ENCODE measurements at regions not wholly inside any gene's neighbourhood (a gene's known extent, or its start where the extent isn't known, plus 50 kb on each side); places are given as distances from the start of the nearest gene placed in this dataset.

DNA sequence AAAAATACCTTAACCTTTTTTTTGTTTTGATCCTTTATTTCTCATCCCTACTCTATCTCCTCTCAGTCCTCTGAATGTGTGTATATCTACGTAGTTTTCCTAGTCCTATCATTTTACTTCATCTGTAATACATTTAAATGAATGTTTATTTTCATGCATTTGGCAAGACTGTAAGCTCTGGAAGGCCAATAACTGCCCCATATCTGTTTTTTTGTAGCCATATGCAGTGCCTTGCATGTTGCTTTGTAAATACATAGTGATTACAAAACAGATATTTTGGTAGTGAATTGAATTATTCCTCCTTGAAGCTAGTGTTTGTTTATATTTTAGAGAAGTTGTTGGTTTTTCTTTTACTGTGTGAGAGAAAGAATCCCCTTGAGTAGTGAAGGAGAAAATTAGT is 450.2 kb downstream of the PCDH18 start:
- Histone ChIP-seq H3K4me3 (no peak overlapping the region), H3K36me3 (no peaks in the 10 kb centered on the region), H3K27me3 (no peaks in the 10 kb centered on the region), H3K9me3 (no peaks in the 10 kb centered on the region)
- no peak for DNase-seq

DNA sequence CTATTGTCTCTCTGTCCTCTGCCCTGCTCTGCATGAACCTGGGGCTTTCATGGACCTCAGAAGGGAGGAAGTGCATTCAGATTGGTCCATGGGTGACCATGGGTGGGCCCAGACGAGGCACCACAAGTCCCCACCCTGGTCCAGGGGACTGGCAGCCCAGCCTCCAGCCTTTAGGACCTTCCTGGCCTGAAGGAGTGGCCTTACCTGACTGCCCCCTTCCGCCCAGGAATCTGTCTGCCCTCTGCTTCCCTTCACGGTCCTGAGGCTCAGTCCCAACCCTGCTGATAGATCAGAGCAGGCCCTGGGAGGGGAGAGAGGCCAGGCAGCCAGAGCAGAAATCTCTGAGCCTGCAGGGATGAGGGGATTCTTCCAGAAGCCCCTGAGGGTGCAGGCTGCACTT is 455.4 kb downstream of the PCDH18 start:
- no peaks in the 10 kb centered on the region for H3K27me3 ChIP-seq
- no peak for DNase-seq
- no peaks in the 10 kb centered on the region for H3K9me3 ChIP-seq
- H3K36me3 ChIP-seq: no peaks in the 10 kb centered on the region
- no peak overlapping the region for H3K4me3 ChIP-seq

DNA sequence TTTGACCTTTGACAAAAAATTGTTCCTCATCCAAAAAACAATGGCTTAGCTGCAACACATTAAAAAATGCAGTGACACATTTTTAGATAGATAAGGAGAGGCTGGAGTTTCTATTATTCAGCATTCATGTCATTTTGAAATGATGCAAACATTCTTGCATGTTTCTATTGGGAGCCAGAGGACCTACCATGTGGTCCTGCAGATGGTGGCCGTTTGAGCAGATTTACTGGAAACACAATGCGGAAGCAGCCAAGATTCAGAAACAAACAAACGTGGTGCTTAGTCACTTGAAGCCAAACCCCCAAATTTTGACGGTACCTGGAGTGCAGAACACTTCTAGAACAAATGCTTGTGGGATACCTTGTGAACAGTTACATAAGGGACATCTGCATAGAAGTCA is 456.7 kb downstream of the PCDH18 start:
- Histone ChIP-seq H3K27me3 (no peaks in the 10 kb centered on the region), H3K4me3 (no peak overlapping the region), H3K36me3 (no peaks in the 10 kb centered on the region), H3K9me3 (no peaks in the 10 kb centered on the region)
- DNase-seq: no peak

DNA sequence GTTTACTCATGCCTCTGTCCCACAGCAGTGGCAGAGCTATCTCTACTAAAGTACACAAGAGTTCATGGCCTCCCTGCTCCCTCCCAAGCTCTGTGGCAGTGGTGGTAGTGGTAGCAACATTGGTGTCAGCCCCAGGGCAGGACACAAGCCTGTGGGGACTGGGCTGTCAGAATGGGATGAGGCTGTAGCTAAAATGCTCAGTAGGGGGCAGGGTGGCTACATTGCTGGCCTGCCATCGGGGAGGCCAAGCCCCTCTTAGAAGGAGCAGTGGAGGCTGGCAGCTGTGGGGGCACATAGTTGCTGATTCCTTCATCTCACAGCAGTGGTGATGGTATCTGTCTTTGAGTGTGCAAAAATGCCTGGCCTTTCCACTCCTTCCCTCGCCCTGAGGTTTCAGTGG is 461.7 kb downstream of the PCDH18 start:
- Histone ChIP-seq H3K36me3 (no peaks in the 10 kb centered on the region), H3K4me3 (no peak overlapping the region), H3K9me3 (no peaks in the 10 kb centered on the region), H3K27me3 (no peaks in the 10 kb centered on the region)
- no peak for DNase-seq

DNA sequence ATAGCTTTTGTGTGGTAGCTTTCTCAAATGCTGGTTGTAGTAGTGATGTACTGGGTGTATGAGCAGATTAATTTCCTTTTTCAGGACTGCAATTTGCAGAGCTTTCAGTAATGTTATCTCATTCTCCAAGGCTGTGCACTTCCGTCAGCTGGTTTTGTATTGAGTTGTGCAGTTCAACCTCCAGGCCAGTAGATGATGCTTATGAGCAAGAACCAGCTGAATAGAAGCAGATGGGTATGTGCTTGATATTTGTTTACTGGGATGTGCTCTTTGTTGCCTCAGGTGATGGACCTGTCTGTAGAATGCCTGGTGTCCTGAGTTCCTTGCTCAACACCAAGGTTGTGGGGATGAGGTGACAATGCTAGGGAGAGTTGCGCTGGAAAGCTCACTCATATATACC is 462.8 kb downstream of the PCDH18 start:
- Histone ChIP-seq H3K36me3 (no peaks in the 10 kb centered on the region), H3K9me3 (no peaks in the 10 kb centered on the region), H3K4me3 (no peak overlapping the region), H3K27me3 (no peaks in the 10 kb centered on the region)
- no peak for DNase-seq

DNA sequence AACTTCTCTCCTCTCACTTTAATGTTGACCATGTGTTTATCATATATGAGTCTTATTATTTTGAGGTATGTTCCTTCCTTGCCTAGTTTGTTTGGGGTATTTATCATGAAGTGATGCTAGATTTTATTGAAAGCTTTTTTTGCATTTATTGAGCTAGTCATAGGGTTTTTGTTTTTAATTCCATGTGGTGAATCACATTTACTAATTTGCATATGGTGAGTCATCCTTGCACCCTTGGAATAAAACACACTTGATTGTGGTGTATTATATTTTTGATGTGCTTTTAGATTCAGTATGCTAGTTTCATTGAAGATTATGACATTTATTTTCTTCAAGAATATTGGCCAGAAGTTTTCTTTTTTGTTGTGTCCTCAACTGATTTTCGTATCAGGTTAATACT is 464.6 kb downstream of the PCDH18 start:
- Histone ChIP-seq H3K4me3 (no peak overlapping the region), H3K27me3 (no peaks in the 10 kb centered on the region), H3K9me3 (no peaks in the 10 kb centered on the region), H3K36me3 (no peaks in the 10 kb centered on the region)
- no peak for DNase-seq

DNA sequence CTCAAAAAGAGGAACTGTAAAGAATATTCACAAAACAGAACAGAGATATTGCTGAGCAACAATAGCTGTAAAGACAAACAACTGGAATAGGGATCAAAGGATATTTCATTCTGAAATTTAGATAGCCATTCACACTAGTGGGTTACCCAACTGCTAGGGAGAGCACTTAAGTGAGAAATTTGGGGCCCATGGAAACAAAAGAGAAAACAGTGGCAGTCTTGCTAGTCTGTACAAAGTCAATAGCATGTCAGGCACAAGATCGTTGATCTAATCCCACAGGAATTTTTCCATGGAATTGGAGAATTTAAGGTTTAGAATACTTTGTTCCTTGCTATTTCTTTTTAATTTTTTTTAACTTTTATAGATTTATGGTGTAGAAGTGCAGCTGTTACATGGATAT is 467.0 kb downstream of the PCDH18 start:
- Histone ChIP-seq H3K27me3 (no peaks in the 10 kb centered on the region), H3K36me3 (no peaks in the 10 kb centered on the region), H3K9me3 (no peaks in the 10 kb centered on the region), H3K4me3 (no peak overlapping the region)
- no peak for DNase-seq

DNA sequence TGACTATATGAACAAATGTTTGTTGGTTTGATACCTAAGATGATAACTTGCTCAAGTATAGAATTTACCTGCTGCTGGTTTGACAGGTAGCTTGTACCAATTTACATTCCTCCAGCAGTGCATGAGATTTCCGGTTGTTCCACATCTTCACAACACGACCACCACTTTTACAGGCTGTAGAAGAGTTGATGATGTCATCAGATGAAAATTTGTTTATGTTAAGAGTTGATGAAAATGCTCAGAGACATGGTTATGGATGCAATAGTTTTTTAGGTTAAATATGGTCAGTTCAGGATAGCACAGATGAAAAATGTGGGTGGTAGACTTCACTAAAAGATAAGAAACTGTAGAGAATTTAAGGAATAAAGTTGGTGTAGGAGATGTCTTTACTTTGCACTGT is 468.3 kb downstream of the PCDH18 start:
- Histone ChIP-seq H3K36me3 (no peaks in the 10 kb centered on the region), H3K4me3 (no peak overlapping the region), H3K9me3 (no peaks in the 10 kb centered on the region), H3K27me3 (no peaks in the 10 kb centered on the region)
- DNase-seq: no peak

DNA sequence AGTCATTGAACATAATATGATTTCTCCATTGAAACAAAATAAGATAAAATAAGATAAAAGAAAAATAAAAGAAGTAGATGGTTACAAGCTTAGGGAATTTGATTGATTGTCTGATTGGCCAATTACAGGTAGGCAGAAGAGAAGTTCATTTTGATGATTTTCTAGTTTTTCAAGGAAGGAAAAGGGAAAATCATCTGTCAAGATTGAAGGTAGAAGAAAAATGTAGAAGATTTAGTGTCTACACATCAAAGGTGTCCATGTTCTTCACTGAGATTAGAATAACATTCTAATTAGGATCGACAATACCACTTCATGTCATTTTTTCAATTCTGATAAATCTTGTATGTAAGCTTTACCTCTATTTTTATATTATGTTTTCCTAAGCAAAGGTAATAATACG is 489.1 kb downstream of the PCDH18 start:
- Histone ChIP-seq H3K4me3 (no peak overlapping the region), H3K36me3 (no peaks in the 10 kb centered on the region), H3K9me3 (no peaks in the 10 kb centered on the region), H3K27me3 (no peaks in the 10 kb centered on the region)
- no peak for DNase-seq

DNA sequence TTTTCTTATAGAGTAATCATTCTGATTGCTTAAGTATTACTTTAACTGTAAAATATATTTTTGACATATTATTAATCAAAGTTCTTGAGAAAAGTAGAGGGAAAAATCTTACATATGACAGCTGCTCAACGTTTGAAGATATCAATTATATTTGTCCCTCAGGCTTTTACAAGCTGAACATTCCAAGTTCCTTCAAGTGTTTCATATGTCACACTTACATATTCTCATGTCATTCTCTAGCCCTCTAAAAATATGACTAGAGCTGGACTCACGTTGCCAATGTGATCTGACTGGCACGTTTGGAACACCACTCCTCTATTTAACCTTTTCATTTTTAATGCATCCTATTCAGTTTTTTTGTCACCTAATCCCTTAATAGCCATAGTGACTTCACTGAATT is 492.9 kb downstream of the PCDH18 start:
- DNase-seq: no peak
- Histone ChIP-seq H3K27me3 (no peaks in the 10 kb centered on the region), H3K4me3 (no peak overlapping the region), H3K36me3 (no peaks in the 10 kb centered on the region), H3K9me3 (no peaks in the 10 kb centered on the region)

DNA sequence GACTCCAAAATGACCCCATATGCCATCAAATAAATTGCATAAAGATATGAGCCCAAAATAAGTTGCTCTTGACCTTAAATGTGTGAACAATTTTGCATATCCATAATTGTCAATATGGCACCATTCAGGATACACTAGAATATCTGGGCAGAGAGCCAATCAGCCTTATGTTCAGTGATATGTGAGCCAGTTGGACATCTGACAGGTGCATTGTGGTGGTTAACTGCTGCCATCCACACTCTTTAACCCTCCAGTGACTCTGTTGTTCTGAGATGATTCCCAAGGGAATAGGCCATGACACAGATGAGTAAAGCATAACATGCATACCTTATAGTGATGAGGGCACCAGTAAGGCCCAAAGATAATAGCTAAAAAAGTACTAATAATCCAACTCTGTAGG is 500.1 kb downstream of the PCDH18 start:
- Histone ChIP-seq H3K9me3 (no peaks in the 10 kb centered on the region), H3K36me3 (no peaks in the 10 kb centered on the region), H3K4me3 (no peak overlapping the region), H3K27me3 (no peaks in the 10 kb centered on the region)
- no peak for DNase-seq

DNA sequence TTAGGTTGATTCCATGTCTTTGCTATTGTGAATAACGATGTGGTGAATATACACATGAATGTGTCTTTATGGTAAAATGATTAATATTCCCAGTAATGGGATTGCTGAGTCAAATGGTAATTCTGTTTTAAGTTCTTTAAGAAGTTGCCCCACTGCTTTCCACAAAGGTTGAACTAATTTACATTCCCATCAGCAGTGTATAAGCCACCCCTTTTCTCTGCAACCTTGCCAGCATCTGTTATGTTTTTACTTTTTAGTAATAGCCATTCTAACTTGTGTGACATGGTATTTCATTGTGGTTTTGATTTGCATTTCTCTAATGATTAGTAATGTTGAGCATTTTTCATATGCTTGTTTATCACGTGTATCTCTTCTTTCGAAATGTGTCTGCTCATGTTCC is 503.3 kb downstream of the PCDH18 start:
- Histone ChIP-seq H3K27me3 (no peaks in the 10 kb centered on the region), H3K9me3 (no peaks in the 10 kb centered on the region), H3K4me3 (no peak overlapping the region), H3K36me3 (no peaks in the 10 kb centered on the region)
- DNase-seq: no peak

DNA sequence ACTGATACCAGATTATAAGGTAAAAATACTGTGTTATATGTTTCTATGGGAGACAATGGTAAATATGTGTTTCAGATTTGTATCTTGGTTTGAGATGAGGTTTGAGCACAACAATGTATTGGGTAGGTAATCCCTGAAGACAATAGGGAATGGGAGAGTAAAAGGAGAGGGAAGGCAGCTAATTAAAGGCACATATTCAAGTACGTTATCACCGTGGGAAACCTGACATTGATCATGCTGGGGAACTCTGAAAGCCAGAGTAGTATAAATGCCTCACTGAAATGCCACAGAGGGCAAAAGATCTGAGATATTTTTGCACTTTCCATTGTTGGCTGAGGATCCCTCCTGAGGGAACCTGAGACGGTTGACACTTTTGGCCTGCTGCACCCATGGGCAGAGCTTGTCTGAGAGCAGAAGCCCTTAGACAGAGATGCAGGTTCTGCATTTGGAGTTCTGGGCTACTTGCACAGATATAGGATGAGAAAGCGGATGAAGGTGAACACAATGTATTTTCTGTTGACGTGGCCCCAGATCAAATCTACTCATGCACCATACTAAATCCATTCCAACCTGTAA is 506.7 kb downstream of the PCDH18 start:
- Histone ChIP-seq H3K36me3 (no peaks in the 10 kb centered on the region), H3K9me3 (no peaks in the 10 kb centered on the region), H3K4me3 (no peak overlapping the region), H3K27me3 (no peaks in the 10 kb centered on the region)
- DNase-seq: no peak

DNA sequence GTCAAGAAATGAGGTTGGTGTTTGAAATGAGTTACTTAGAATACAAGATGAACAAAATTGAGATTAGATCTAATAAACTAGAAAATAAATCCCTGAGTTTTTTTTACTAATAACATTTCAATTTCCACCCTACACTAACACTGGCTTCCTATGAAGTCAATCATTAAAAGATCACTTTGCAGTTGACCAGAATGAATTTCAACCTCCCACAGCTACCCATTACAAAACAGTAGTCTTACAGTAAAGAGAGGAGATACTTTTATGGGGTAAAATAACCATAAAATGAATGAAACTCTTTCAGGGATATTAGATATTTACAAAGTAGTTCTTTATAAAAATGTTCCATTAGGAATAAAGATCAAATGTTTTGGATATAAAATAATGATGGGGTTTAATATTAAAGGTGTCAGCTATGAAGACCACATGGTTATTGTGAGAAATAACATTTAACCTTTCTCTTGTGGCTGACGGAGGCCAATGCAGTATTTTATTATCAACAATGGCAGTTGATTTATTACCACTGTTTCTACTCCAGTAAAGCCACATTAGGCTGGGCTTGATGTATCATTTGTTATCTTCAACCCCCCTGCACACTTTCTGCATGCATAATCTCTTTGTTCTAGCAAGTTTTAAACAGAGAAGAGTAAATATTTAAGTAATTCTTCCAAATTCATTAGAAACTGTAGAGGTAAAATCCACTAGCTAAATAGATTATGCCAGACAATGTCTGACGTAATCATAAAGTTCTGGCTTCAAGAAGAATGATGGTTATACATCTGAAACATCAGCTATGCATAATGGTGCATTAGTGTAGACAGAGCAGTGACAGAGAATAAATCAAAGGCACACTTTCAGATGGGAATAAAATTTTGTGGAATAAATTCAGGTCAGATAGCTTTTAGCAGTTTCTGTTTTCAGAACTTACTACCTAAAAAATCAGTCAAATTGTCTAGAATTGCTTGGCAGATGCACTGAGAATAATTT is 516.6 kb downstream of the PCDH18 start:
- Histone ChIP-seq H3K36me3 (no peaks in the 10 kb centered on the region), H3K27me3 (no peaks in the 10 kb centered on the region), H3K4me3 (no peak overlapping the region), H3K9me3 (no peaks in the 10 kb centered on the region)
- no peak for DNase-seq

DNA sequence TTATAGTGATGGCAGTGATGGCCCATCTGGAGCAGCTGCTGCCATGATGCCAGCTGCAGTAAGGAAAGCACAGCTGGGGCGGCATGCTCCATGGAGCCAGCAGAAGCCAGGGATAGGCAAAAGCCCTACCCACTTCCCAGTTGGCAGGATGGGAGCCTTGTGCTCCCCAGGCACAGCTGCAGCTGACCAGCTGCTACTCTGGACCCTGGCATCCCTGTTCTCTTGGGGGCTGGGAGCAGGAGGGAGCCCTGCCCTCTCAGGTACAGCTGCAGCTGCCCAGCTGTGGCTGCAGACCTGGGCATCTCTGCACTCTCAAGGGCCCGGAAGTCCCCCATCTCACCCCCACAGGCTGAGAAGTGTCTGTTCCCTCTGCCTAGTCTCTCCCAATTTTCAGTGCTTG is 531.9 kb downstream of the PCDH18 start:
- no peaks in the 10 kb centered on the region for H3K36me3 ChIP-seq
- DNase-seq: no peak
- no peak overlapping the region for H3K4me3 ChIP-seq
- no peaks in the 10 kb centered on the region for H3K27me3 ChIP-seq
- no peaks in the 10 kb centered on the region for H3K9me3 ChIP-seq

DNA sequence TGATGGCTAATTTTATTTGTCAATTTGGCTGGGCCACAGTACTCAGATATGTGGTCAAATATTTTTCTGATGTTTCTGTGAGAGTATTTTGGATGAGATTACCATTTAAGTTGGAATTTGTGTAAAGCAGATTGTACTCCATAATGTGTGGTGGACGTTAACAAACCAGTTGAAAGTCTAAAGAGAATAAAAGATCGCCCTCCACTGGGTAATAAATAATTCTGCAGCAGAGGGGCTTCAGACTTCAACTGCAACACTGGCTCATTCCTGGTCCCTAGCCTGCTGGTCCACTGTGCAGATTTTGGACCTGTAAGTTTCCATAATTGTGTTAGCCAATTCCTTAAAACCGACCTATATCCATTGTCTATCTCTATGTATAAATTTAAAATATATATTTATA is 540.3 kb downstream of the PCDH18 start:
- Histone ChIP-seq H3K9me3 (no peaks in the 10 kb centered on the region), H3K36me3 (no peaks in the 10 kb centered on the region), H3K27me3 (no peaks in the 10 kb centered on the region), H3K4me3 (no peak overlapping the region)
- no peak for DNase-seq

DNA sequence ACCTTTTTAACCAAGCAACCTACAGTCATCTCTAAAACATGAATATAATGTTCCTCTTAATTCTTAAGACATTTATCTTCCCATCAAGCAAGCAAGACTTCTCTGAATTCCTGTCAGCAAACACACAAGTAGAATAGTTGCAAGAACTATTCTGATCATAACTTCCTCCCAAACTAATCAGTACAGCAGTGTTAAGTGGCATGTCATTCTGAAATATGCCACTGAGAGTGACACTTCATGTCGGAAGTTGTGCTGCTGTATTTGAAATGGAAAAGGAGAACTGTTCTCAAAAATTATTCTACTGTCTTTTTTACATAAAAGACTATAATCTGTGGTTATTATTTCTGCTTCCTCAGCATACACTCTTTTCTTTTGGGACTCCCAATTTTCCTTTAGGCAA is 546.6 kb downstream of the PCDH18 start:
- no peaks in the 10 kb centered on the region for H3K9me3 ChIP-seq
- DNase-seq: no peak
- no peak overlapping the region for H3K4me3 ChIP-seq
- no peaks in the 10 kb centered on the region for H3K27me3 ChIP-seq
- H3K36me3 ChIP-seq: no peaks in the 10 kb centered on the region

DNA sequence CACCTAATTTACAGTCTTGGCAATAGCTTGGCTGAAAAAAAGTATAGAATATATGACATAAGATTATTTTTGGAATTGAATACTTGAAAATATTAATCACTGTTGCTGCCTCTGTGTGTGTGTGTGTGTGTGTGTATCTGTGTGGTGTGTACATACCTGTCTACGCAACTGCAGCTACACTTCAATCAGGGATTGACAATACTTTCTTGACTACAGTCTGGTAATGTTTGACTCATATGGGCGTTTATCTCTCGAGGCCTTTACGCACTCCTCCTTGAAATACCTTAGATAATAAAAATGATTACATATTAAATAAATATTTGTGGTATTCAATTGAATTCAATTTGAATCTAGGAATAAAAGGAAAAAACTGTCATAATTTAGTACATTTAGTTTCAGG is 565.2 kb downstream of the PCDH18 start:
- Histone ChIP-seq H3K4me3 (no peak overlapping the region), H3K36me3 (no peaks in the 10 kb centered on the region), H3K27me3 (no peaks in the 10 kb centered on the region), H3K9me3 (no peaks in the 10 kb centered on the region)
- no peak for DNase-seq

All from MG63 (cell line).